ENCODE measurements at regions not wholly inside any gene's neighbourhood (a gene's known extent, or its start where the extent isn't known, plus 50 kb on each side); places are given as distances from the start of the nearest gene placed in this dataset.

DNA sequence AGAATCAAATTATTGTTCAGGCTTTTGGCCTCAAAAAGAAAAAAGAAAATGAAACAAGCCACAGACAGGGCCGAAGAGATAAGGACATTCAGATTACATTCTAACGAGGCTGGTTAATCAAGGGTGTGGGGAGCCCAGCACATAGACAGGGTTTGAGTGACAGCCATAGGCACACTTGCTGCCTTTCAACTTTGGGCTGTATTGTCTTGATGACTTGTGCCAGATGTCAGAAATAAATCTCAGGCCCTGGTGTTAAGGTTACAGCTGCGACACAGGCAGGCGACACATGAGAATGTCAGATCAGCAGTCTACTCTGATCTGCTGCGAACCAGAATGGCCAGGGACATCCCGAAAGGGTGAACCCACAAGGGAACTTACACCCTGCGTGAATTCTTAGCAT, 231.2 kb upstream of the ARRDC4 start:
- no peak for DNase-seq

DNA sequence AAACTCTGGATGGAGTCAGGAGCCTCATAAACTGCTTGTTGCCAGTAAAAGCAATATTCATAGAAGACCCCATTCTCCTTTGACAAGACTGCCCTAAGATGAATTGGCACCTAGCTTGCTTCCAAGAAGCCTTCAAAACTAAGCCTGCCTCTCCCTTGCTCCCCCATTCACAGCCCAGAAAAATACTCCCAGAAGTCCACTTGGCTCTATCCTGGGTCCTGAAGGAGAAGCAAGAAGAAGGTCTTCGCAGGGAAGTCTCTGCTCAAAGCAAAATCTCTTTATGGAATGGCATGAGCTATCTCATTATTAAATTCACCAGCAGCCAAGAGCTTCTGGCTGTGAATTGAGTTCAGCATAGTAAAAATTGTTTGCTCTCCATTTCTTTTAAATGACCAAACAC, 230.2 kb upstream of the ARRDC4 start:
- no peak for DNase-seq

DNA sequence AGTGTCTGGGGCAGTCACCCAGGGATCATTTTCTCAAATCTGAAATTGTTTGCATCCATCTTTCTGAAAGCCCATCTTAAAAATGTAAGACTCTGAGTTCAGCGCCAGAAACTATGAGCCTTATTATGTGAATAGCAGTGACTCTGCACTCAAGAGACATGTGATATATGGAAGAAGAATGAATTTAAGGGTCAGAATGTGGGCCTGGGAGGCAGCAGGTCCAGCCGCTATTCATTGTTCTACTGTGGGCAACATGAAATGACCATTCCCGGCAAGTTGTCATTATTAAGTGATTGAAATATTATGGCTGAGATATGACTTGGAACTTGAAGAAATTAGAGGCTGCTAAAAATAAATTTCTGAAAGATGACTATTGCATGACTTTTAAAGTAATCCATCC, 228.6 kb upstream of the ARRDC4 start:
- no peak for DNase-seq

DNA sequence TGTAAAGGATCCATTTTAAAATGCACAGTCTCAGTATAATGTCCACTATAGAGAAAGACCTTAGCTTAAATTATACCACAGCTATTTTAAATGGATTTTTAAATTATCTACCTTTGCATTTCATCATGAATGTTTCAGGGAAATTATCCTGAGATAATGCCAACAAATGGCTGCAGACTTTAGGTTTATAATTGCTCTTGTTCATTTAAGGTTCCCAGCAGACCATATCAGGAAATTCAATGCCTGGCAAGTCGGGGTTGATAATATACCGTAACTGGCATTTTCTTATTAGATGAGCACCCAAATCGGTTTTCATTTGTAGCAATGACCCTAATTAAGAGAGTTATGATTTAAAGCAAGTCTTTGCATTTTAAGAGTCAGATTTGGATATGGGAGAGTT, 227.1 kb upstream of the ARRDC4 start:
- no peak for DNase-seq

DNA sequence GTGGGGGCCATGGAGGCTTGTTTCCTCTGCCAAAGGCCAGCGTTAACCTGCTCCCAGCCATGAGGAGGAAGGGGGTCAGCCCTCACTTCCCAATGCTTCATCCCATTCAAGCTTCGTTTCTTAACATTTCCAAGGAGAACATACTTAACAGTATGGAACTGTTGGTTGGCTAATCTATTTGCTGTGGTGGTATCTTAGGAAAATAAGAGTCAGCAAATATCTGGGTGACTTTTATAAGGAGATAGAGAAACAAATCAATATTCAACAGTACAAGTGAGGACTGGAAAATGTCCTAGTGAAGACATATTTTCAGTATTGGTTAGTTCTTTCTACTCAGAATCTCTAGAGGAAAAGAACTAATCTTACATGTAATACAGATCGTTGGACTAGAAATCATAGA, 223.8 kb upstream of the ARRDC4 start:
- DNase-seq: no peak

DNA sequence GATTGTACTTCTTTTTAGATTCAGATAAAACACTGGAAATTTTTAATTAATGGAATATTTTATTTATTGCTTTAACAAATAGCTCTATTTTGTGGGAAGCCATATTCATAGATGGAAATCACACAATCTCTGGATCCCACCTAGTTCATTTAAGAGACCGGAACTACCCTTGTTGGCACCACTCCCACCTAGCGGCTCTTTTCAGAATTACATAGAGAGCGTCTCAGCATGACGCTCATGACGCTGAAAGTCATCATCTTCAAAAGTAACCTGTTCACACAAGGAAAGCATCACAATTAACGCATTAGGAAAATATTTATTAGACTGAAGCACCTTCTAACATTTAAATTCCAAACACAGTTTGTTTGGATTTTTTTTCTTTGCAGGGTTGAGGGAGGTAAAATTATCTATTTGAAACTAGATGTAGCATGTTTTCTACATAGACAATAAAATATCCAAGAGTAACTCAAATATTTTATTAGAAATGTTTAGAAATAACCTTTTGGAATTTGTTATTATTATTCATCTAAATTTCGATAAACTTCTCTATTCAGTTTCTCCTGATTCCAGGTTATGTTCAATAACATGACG, 214.9 kb upstream of the ARRDC4 start:
- peak; percentile 46 for DNase-seq

DNA sequence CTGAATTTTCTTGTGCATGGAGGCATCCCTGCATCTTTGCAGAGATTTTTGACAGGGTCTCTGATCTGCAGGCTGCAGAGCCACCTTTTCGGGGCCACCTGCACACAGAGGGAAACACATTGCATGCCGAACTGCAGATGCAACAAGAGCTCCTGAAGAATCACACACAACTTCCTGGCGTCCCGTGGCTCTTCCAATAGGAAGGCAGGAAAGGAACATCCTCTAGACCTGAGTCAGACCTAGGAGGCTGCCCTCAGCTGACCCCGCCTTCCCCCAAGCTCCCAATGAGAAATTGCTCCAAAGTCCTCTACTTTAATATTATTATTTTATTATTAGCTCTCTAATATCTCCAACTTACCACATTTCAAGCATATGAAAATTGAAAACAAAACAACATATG, 213.2 kb upstream of the ARRDC4 start:
- DNase-seq: no peak

DNA sequence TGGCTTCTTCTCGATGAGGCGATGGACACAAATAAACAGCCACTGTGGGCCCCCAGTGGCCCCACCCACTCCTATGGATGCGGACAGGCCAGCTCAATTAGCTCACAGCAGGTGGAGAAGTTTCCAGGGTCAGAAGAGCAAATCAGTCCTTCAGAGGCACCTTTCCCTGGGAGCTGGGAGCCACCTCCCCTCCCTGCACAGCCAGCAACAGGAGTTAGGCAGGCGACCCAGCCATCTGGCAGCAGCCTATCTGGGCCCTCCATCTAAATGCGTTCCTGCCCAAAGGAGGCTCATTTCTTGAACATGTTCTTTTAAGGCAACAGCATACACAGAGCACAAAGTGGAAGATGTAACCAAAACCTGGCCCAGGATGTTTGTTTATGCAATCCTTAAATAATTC, 211.9 kb upstream of the ARRDC4 start:
- DNase-seq: no peak

DNA sequence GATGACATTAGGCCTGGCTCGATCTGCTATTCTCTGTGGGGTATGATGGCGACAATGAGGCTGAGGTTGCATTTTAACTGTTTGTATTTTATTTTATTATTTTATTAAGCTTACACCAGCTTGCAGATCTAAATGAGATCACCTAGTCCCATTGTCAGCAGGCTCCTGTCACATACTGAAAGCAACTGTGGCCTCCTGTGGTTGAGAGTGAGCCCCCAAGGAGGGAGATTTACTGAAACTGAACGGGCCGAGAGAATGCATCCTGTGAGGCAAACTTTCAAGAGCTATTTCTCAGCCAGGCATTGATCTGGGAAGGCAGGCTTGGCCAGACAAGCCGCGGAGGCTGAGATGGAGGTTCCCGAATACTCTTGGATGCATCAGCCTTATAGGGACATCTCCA, 210.4 kb upstream of the ARRDC4 start:
- DNase-seq: no peak

DNA sequence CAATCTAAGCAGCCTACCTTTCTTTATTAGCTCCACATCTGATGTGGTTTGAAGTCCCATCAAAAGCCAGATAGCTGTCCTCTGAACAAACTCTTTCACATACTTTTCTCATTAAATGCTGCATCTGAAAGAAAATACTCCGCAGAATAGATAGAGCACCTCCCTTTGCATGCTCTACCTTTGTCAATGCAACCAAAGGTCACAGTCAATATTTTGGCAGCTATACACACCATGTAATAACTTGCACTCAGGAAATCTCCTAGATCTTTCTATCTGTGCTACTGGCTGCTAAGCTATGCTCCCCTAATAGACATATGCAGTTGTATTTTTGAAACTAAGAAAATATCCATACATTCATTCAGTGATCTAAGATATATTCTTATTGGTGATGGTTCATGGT, 204.8 kb upstream of the ARRDC4 start:
- DNase-seq: no peak

DNA sequence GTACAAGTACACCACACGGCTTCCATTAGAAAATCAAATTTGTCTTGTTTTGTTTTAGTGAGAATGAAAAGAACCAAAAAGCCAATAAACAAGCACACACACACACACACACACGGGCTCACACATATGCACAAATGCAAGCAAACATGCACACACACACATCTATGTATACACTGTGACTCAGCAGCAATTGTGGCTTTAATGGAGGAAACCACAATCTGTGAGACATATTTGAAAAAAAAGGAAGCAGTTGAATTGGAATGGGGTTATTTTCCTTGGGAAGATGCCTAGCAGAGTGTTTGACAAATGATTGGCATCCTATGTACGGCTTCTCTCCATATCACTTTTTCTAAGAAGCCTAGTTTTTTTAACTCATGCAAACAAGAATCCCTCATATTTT, 201.1 kb upstream of the ARRDC4 start:
- DNase-seq: peak; percentile 93

DNA sequence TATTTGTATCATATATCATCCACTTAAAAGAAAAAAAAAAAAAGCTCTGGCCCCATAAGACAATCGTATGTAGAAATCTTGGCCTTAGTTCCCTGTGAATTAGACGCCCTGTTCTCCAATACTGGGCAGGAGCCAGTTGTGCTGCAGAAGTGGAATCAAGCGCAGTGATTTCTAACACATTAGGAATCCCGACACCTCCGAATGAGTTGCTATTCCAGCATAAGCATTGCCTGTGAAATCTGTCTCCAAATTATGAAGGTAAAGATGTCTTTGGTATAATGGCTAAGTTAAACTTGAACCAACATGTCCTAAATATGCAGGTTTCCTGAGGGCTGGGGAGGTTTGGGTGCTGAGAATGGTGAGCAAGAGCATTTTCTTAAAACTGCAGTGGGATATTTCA, 199.4 kb upstream of the ARRDC4 start:
- DNase-seq: no peak

DNA sequence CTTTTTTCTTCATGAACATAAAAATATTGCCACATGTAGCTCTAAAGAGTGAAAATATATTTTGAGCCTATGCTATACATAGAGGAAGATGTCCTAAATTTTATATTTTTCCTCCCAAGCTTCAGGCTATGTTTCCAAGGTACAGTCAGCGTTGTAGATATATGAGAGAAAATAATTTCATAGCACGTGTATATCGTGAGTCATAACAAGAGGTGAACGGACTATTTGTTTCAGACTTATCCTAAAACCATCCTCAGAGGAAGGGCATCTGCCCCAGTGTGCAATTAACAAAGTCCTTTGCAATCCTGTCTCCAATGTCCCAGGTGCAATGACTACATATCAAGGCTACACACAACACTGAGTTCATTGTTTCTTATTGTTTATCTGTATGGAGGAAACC, 177.3 kb upstream of the ARRDC4 start:
- no peak for DNase-seq

DNA sequence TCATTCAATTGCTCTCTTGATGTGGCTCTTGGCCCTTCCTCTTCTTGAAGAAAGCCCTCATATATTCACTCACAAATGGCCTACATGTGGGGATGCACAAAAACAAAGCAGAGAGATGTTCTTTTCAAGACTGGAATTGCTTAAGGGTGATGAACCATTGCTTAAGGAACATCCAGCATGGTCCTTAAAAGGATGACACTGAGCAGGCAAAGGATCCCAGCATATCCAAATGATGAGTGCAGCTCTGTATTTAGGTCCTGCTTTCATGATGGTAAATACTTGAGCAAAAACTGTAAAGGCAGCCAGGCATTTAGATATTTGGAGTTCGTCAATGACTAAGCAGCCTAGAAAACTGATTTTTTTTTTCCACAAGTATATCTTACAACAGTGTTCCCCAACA, 173.8 kb upstream of the ARRDC4 start:
- DNase-seq: no peak

DNA sequence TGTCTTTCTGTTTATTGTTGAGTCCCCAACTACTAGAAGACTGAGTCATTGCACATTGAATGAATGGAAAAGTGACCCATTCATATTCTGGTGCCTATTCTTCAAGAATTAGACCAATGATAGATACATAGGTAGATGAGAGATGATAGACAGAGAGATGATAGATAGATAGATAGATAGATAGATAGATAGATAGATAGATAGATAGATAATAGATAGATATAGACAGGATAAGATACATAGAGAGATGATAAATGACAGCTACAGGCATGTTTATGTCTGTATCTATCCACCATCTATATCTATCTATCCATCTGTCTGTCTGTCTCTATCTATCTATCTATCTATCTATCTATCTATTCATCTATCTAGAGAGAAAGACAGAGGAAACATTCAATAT, 170.3 kb upstream of the ARRDC4 start:
- no peak for DNase-seq

DNA sequence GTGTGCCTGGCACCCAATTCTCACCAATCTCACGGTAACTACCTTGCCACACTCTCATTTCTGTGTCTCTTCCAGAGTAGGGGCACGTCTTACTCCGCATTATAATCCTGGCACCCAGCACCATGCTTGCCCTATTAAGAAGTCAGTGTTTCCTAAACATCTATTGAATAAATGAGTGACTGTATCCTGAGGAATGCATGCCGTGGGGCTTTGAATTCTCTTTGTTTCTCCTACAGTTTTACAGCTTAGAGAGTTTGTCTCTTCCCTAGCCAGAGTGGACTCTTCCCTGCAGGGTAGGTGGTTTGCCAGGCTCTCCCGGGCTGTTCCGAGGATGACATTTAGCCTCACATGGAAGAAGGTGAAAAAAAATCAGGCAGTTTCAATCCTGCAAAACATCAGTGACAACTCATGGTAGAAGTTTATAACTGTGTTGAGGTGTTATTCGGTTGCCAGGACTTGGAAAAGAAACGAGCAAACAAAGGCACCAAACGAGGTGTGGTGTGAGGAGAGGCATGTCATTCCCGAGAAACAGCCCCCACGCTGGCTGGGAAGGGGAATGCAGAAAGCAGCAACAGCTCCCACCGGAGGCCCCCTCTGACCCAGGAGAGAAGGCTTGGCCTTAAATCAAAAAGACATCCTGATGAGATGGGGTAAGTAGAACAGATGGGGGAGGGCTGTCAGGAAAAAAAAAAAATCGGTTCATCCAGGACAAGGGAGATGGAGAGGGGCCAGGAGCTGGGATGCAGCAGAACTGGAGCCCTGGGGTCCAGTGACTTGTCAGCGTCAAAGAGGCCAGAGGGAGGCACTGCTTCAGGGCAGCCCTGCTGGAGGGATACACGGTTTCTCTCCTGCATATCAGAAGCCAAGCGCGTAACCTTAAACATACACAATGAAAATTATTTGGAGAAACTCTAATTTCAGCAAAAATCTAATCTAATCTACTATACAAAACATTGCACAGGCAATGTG, 168.4 kb upstream of the ARRDC4 start:
- DNase-seq: no peak

DNA sequence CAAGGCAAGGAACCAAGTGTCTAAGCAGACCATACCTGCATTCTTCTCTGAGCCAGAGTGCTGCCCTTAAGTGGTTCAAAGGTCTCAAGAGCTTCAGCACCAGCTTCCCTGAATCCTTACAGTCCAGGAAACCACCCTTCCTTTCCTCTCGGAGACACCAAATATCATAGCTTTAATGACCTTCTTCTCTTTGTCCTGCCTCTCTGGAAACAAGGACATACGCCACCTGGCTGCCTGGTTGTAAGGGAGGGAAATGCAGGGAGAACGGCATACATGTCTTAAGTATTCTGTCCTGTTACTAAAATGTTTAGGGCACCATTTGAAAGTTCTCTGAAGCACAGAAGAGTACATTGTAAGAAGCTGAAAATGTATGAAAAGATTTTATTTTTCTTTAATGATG, 155.6 kb upstream of the ARRDC4 start:
- DNase-seq: no peak

DNA sequence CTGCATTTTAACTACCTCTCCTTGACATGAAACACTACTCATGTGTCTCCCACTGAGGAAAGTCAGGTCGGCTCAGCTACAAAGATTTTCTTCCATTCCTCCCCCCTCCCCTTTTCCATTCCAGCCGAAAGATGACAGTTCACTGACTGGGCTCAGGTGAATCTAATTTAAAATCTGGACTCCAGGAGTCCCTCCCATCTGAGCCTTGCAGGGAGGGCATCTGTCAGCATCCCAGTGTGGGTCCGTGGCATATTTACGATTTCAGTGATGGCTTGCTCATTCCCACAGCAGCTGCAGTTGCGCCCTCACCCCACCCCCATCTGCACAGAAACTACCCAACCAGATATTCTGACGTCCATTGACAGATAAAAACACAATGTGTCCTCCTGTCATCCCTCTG, 153.7 kb upstream of the ARRDC4 start:
- DNase-seq: no peak

DNA sequence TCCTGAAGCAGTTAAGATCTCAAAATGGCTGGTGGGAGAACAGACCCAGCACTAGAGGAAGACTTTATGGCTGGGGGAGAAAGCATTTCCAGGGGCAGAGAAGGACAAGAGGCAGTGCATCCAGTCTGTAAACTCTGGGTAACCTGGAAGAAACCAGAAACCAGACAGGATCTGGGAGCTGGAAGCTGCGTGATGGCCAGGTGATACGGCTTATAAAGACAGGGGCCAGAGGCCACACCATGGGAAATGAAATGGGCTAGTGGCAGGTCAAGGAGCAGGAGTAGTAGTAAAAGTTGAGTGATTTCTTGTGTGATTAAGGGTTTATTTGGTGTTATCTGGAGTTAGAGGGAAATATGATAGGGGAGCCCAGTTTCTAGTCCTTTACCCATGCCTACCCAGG, 144.7 kb upstream of the ARRDC4 start:
- no peak for DNase-seq

DNA sequence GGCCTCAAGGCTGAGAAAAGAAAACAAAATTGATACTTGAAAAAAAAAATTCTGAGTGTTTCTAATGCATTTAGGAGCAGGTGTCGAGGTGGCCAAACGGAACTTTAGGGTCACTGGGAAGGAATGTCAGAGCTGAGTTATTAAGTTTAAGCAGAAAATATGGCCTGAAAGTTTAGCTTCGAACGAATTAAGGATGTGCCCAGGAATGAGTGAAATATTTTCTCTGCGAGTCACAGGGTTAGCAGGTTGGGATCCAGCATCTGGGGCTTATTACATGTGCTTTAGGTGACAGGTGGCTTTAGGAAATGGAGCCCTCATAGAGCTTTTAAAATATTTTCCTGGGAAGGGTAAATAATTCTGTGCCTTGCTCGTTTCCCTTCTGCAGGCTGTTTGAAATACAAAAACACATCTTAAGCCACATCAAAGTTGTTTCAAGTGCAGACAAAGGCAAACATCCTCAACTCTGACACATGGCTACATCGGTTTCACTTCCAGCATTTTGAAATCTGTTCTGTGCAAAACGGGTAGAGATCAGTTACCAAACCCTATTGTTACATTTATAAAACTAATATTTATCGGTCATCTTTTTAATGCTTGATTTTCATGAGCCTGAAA, 143.1 kb upstream of the ARRDC4 start:
- no peak for DNase-seq

DNA sequence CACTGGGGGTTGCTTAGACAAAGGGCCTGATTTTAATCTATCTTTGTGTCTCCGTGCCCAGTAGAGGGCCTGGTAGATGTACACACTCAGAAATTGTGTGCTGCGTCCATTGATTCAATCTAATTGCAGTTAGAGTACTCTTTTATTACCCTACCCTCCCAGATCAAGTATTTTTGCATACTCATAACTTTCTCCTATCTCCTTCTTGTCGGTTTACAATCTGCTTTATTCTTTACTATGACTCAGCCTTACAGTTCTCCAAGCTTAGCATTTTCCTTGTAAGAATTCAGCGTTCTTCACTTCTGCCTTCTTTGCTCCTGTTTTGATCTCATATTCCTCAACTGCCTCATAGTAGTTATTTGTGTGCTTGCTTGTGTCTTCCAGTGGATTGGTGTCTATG, 124.5 kb upstream of the ARRDC4 start:
- DNase-seq: no peak

DNA sequence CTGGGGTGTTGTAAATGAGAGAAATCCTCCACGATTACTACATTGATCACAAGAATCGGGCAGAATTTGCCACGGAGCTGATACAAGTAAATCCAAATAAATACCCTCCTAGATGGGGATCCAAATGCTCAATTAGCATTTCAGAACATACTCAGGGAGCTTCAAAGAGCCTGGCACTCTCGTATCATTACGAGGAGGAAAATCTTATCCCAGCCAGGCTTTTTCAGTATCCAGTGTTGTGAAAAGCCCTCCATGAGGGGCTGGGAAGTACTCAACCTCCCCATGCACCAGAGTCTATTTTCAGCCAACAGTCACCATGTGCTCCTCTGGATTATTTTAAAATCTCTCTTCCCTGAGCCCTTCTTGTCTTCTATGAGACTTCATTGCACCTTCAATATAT, 122.6 kb upstream of the ARRDC4 start:
- DNase-seq: no peak

DNA sequence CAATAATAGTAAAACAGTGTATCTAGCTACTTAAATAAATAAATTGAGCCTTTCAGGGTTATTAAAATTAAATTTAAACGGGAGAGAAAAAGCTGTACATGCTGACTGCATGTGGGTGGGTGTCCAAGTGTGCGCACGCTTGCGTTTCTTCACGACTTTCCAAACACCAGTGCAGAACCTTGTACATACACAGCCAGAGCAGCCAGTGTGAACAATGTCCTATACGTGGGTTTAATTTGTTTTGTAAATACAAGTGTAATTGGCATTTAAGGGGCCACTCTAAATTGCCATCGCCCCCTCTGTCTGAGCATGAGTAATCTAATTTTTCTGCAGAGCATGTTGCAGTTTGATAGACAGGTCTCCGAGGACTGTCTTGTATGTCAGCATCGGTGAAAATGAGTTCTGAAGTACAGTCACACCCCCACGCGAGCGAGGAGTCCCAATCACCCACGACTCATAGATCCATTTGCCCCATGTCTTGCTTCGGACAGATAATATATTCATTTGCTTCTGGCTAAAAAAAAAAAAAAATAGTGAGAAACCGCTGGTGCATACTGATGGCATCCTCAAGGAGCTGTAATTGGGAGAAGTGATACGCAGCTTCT, 121.8 kb upstream of the ARRDC4 start:
- no peak for DNase-seq

DNA sequence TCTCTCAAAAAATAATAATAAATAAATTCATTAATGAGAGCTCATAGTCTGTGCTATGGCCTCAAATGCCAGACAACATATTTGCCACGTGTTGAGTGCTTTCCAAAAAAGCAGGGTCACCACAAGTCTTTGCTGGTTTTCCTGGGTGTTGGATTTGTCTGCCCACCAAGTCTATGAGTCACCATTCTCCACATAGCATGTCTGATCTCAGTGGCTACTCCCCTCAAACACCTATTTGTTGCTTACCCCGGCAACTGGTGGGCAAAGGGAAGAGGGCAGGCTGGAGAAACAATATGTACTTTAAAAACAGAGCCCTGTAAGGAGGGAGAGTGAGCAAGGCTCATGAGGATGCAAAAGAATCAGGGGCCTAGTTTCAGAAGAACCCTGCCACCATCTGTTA, 120.0 kb upstream of the ARRDC4 start:
- DNase-seq: no peak

Measured in MV-4-11 (cell line).